ENCODE measurements at regions not wholly inside any gene's neighbourhood (a gene's known extent, or its start where the extent isn't known, plus 50 kb on each side); places are given as distances from the start of the nearest gene placed in this dataset.
A peak's percentile ranks its signal among the peaks of the same experiment; 100 is the strongest.

- TF ChIP-seq CTCF (IDR thresholded peaks at IDR 0.05) (no peak), EZH2 (IDR thresholded peaks at IDR 0.05) (no peak), EZH2phosphoT487 (IDR thresholded peaks at IDR 0.05) (peak; percentile 100)
These were observed 96.4 kb downstream of the BUB3 start for GRCh38 chr10:123250640-123251039.

Data from neural progenitor cell (in vitro differentiated cells).